ENCODE measurements at regions not wholly inside any gene's neighbourhood (a gene's known extent, or its start where the extent isn't known, plus 50 kb on each side); places are given as distances from the start of the nearest gene placed in this dataset.
"Not testable (repeated sequence)": the region's sequence is repeated elsewhere in the genome, so short reads cannot be mapped to it uniquely, and the experiment has no call there.

GRCh38 chr16:10262377-10263132, 80.3 kb upstream of the GRIN2A start:
- TF ChIP-seq CTCF (IDR thresholded peaks at IDR 0.05; ENCODE audit: extremely low read depth, missing control alignments): no peak
- DNase-seq (ENCODE audit: low spot score): no peak

GRCh38 chr16:10265770-10266615, 83.8 kb upstream of the GRIN2A start:
- TF ChIP-seq CTCF (IDR thresholded peaks at IDR 0.05; ENCODE audit: extremely low read depth, missing control alignments): no peak
- no peak for DNase-seq (ENCODE audit: low spot score)

- DNase-seq (ENCODE audit: low spot score): peak; percentile 44
- no peak for TF ChIP-seq CTCF (IDR thresholded peaks at IDR 0.05; ENCODE audit: extremely low read depth, missing control alignments)
These were observed 84.6 kb upstream of the GRIN2A start for GRCh38 chr16:10266809-10267208.

- TF ChIP-seq CTCF (IDR thresholded peaks at IDR 0.05; ENCODE audit: extremely low read depth, missing control alignments): no peak
These were observed 87.4 kb upstream of the GRIN2A start for GRCh38 chr16:10269632-10270031.

GRCh38 chr16:10272250-10272854, 90.1 kb upstream of the GRIN2A start:
- not testable (repeated sequence) for DNase-seq (ENCODE audit: low spot score)

More at GRCh38 chr16:10269632-10270031, 87.4 kb upstream of the GRIN2A start:
- DNase-seq (ENCODE audit: low spot score): no peak

GRCh38 chr16:10275214-10275996, 93.2 kb upstream of the GRIN2A start:
- DNase-seq (ENCODE audit: low spot score): peak; percentile 49

- no peak for DNase-seq (ENCODE audit: low spot score)
- TF ChIP-seq CTCF (IDR thresholded peaks at IDR 0.05; ENCODE audit: extremely low read depth, missing control alignments): no peak
These were observed 95.4 kb upstream of the GRIN2A start for GRCh38 chr16:10277597-10277996.

Measured in GM20000 (cell line).